ENCODE measurements at regions not wholly inside any gene's neighbourhood (a gene's known extent, or its start where the extent isn't known, plus 50 kb on each side); places are given as distances from the start of the nearest gene placed in this dataset.

DNA sequence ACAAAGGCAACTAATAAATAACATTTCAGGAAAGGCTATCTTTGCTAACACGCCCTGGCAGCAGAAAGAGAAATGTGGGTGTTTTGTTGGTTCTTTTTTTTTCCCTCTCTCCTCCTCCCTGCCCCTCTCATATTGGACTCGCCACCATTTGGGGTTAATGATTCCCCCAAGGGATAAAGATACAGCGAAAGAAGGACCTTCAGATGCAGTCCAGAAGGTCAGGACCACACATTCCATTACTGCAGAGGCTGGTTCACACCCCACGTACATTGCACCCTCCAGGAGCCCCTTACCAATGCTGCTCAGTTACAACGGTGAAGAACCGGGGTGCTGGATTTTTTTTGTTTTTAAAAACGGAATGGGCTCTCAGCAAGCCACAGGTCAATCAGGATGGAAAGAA lies 156.9 kb upstream of the TIAM1 start:
- no TSS peak for BruUV-seq (replicated peaks)
- intact Hi-C loops (cut with micrococcal nuclease; ENCODE audit: unreplicated experiment) = no loop called here
- CTCF ChIA-PET = no interaction called here

DNA sequence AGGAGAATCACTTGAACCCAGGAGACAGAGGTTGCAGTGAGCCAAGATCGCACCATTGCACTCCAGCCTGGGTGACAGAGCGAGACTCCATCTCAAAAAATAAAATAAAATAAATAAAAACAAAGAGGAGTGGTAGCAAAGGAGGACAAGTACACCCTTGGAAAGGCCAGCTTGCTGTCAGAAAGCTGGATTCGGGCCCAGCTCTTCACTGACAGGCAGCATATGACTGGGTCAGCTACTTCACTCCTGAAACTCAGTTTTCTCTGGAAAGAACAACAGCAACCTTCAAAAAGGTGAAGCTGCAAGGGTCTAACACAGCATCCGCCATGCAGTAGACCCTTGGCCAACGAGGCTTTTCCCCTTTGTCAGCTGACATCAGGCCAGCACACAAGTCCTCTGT lies 156.0 kb upstream of the TIAM1 start:
- Histone ChIP-seq H3K4me3 (ENCODE audit: low read depth, low read length, poor library complexity, severe bottlenecking) (no peak overlapping the region), H3K27ac (ENCODE audit: low read depth, low read length, poor library complexity, severe bottlenecking) (no peak overlapping the region), H3K4me1 (ENCODE audit: insufficient read depth, low read length, poor library complexity, severe bottlenecking) (no peaks in the 10 kb centered on the region), H3K27me3 (replicated peaks; ENCODE audit: insufficient read depth, low read depth, low read length, poor library complexity) (no peaks in the 10 kb centered on the region), H3K36me3 (ENCODE audit: insufficient read depth, low read length, poor library complexity, severe bottlenecking) (no peaks in the 10 kb centered on the region), H3K9me3 (ENCODE audit: low read depth, low read length, poor library complexity, severe bottlenecking) (no peaks in the 10 kb centered on the region)
- TF ChIP-seq, protein P1, sequence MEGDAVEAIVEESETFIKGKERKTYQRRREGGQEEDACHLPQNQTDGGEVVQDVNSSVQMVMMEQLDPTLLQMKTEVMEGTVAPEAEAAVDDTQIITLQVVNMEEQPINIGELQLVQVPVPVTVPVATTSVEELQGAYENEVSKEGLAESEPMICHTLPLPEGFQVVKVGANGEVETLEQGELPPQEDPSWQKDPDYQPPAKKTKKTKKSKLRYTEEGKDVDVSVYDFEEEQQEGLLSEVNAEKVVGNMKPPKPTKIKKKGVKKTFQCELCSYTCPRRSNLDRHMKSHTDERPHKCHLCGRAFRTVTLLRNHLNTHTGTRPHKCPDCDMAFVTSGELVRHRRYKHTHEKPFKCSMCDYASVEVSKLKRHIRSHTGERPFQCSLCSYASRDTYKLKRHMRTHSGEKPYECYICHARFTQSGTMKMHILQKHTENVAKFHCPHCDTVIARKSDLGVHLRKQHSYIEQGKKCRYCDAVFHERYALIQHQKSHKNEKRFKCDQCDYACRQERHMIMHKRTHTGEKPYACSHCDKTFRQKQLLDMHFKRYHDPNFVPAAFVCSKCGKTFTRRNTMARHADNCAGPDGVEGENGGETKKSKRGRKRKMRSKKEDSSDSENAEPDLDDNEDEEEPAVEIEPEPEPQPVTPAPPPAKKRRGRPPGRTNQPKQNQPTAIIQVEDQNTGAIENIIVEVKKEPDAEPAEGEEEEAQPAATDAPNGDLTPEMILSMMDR (conservative IDR thresholded peaks at IDR 0.05; ENCODE audit: low read depth, low read length) = no peak
- TF ChIP-seq EZH2 (IDR thresholded peaks at IDR 0.05; ENCODE audit: borderline replicate concordance, low read depth, low read length, poor library complexity, severe bottlenecking) = no peak
- intact Hi-C loops (cut with micrococcal nuclease; ENCODE audit: unreplicated experiment) = no loop called here
- no peak for DNase-seq (ENCODE audit: low spot score)
- no TSS peak for BruUV-seq (replicated peaks)
- POLR2A ChIA-PET (ENCODE audit: low non-redundant PET) = no interaction called here
- CTCF ChIA-PET = no interaction called here

More for the DNA sequence above, 156.9 kb upstream of the TIAM1 start:
- Histone ChIP-seq H3K9me3 (ENCODE audit: low read depth, low read length, poor library complexity, severe bottlenecking) (no peaks in the 10 kb centered on the region), H3K36me3 (ENCODE audit: insufficient read depth, low read length, poor library complexity, severe bottlenecking) (no peaks in the 10 kb centered on the region), H3K4me1 (ENCODE audit: insufficient read depth, low read length, poor library complexity, severe bottlenecking) (no peaks in the 10 kb centered on the region), H3K4me3 (ENCODE audit: low read depth, low read length, poor library complexity, severe bottlenecking) (no peak overlapping the region), H3K27me3 (replicated peaks; ENCODE audit: insufficient read depth, low read depth, low read length, poor library complexity) (no peaks in the 10 kb centered on the region), H3K27ac (ENCODE audit: low read depth, low read length, poor library complexity, severe bottlenecking) (no peak overlapping the region)
- no peak for TF ChIP-seq EZH2 (IDR thresholded peaks at IDR 0.05; ENCODE audit: borderline replicate concordance, low read depth, low read length, poor library complexity, severe bottlenecking)
- TF ChIP-seq, protein P1 (conservative IDR thresholded peaks at IDR 0.05; ENCODE audit: low read depth, low read length) = no peak
- DNase-seq (ENCODE audit: low spot score) = no peak
- POLR2A ChIA-PET (ENCODE audit: low non-redundant PET) = no interaction called here

DNA sequence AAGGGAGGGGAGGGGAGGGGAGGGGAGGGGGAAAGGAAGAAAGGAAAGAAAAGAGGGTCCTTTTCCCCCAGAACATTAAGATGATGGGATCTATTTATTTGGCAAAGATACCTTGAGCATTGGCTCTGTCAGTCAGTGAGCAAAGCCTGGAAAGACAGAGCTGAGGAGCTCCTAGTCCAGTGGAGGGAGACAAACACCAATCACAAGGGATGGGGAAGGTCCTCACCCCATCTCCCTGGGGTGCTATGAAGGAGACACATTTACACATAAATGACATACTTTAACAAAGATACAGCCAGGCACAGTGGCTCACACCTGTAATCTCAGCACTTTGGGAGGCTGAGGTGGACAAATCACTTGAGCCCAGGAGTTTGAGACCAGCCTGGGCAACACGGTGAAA lies 154.9 kb upstream of the TIAM1 start:
- no peaks in the 10 kb centered on the region for H3K36me3 ChIP-seq (ENCODE audit: insufficient read depth, low read length, poor library complexity, severe bottlenecking)
- no peaks in the 10 kb centered on the region for H3K4me1 ChIP-seq (ENCODE audit: insufficient read depth, low read length, poor library complexity, severe bottlenecking)
- BruUV-seq (replicated peaks) = no TSS peak
- H3K4me3 ChIP-seq (ENCODE audit: low read depth, low read length, poor library complexity, severe bottlenecking) = no peak overlapping the region
- H3K9me3 ChIP-seq (ENCODE audit: low read depth, low read length, poor library complexity, severe bottlenecking) = no peaks in the 10 kb centered on the region
- DNase-seq (ENCODE audit: low spot score) = no peak
- intact Hi-C loops (cut with micrococcal nuclease; ENCODE audit: unreplicated experiment) = no loop called here
- CTCF ChIA-PET = no interaction called here
- H3K27ac ChIP-seq (ENCODE audit: low read depth, low read length, poor library complexity, severe bottlenecking) = no peak overlapping the region
- no peak for TF ChIP-seq EZH2 (IDR thresholded peaks at IDR 0.05; ENCODE audit: borderline replicate concordance, low read depth, low read length, poor library complexity, severe bottlenecking)
- TF ChIP-seq, protein P1 (conservative IDR thresholded peaks at IDR 0.05; ENCODE audit: low read depth, low read length) = no peak
- no peaks in the 10 kb centered on the region for H3K27me3 ChIP-seq (replicated peaks; ENCODE audit: insufficient read depth, low read depth, low read length, poor library complexity)
- POLR2A ChIA-PET (ENCODE audit: low non-redundant PET) = no interaction called here
